Immature natural killer cell (primary cell): ENCODE measurements at regions not wholly inside any gene's neighbourhood (a gene's known extent, or its start where the extent isn't known, plus 50 kb on each side); places are given as distances from the start of the nearest gene placed in this dataset.
"Not testable (repeated sequence)": the region's sequence is repeated elsewhere in the genome, so short reads cannot be mapped to it uniquely, and the experiment has no call there.

ENCODE experiments used
- DNase-seq, 3 donors: peaks; one replicate each; pipeline ENCODE4 v3.0.0; 2022; ENCODE audit warnings: mixed read lengths in 1 of 3
- H3K27ac Mint-ChIP-seq, 6 donors: one replicate each; pipeline ENCODE4 v1.8.0; 2020; ENCODE audit warnings: mixed read lengths in 6 of 6, mild to moderate bottlenecking in 5 of 6, inconsistent platforms in 4 of 6, moderate library complexity in 3 of 6
- H3K27me3 Mint-ChIP-seq, 3 donors: one replicate each; pipeline ENCODE4 v1.8.0; 2020 to 2021; ENCODE audit warnings: low read depth in 3 of 3, mild to moderate bottlenecking in 3 of 3, mixed read lengths in 3 of 3, moderate library complexity in 3 of 3, inconsistent platforms in 1 of 3
- H3K36me3 Mint-ChIP-seq, 3 donors: one replicate each; pipeline ENCODE4 v1.8.0; 2020; ENCODE audit warnings: mixed read lengths in 3 of 3, inconsistent platforms in 2 of 3, mild to moderate bottlenecking in 2 of 3
- H3K4me1 Mint-ChIP-seq, 2 donors: one replicate each; pipeline ENCODE4 v1.8.0; 2020; ENCODE audit warnings: inconsistent platforms in 2 of 2, mild to moderate bottlenecking in 2 of 2, mixed read lengths in 2 of 2, moderate library complexity in 1 of 2
- H3K4me3 Mint-ChIP-seq, 5 donors: one replicate each; pipeline ENCODE4 v1.8.0; 2020; ENCODE audit warnings: mild to moderate bottlenecking in 5 of 5, mixed read lengths in 5 of 5, inconsistent platforms in 3 of 5, moderate library complexity in 3 of 5
- H3K9me3 Mint-ChIP-seq, 6 donors: one replicate each; pipeline ENCODE4 v1.8.0; 2020; ENCODE audit warnings: mild to moderate bottlenecking in 6 of 6, mixed read lengths in 6 of 6, inconsistent platforms in 4 of 6, moderate library complexity in 3 of 6

- H3K27me3 Mint-ChIP-seq = peaks cover 0 to 2% (median 0%) of the 10 kb centered on the region in 3 donors
- peaks cover 0 to 3% (median 0%) of the 10 kb centered on the region in 6 donors for H3K9me3 Mint-ChIP-seq
- H3K4me3 Mint-ChIP-seq = no peak overlapping the region
- peak in 1 of 3 donors; percentile 6 for DNase-seq
- H3K36me3 Mint-ChIP-seq = peaks cover 0 to 9% (median 4%) of the 10 kb centered on the region in 3 donors
- H3K27ac Mint-ChIP-seq = no peak overlapping the region
- H3K4me1 Mint-ChIP-seq = peaks cover 5 to 7% of the 10 kb centered on the region in 2 donors
These were observed 180.9 kb upstream of the TBL1XR1 start for GRCh38 chr3:177378168-177378567.

GRCh38 chr3:177379045-177379444 lies 181.8 kb upstream of the TBL1XR1 start:
- Mint-ChIP-seq H3K9me3 (peaks cover 0 to 3% (median 0%) of the 10 kb centered on the region in 6 donors), H3K27ac (no peak overlapping the region), H3K4me3 (no peak overlapping the region), H3K36me3 (peaks cover 0 to 9% (median 4%) of the 10 kb centered on the region in 3 donors), H3K4me1 (peaks cover 5 to 7% of the 10 kb centered on the region in 2 donors), H3K27me3 (peaks cover 0 to 2% (median 2%) of the 10 kb centered on the region in 3 donors)
- DNase-seq = no peak

DNA sequence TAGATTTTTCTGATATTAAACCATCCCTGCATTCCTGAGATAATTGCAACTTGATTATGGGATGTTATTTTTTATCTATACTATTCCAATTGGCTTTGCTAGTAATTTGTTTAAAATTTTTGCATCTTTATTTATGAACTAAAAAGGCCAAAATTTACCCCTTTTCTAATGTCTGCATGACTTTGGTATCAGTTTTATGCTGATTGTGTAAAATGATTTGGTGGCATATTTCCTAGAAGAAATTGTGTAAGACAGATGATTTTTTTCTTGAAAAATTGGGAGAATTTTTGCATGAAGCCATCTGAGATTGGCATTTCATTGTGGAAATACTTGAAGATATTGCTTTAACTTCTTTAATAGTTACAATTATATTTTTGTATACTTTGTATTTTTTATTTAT lies 183.8 kb upstream of the TBL1XR1 start:
- Mint-ChIP-seq H3K27ac (no peak overlapping the region), H3K27me3 (peaks cover 0 to 2% (median 2%) of the 10 kb centered on the region in 3 donors), H3K4me3 (no peak overlapping the region), H3K36me3 (peaks cover 0 to 4% (median 4%) of the 10 kb centered on the region in 3 donors), H3K4me1 (peaks cover 5 to 7% of the 10 kb centered on the region in 2 donors), H3K9me3 (peaks cover 0 to 3% (median 0%) of the 10 kb centered on the region in 6 donors)
- DNase-seq = no peak

GRCh38 chr3:177382944-177383343 lies 185.7 kb upstream of the TBL1XR1 start:
- Mint-ChIP-seq H3K27me3 (peaks cover 0 to 2% (median 2%) of the 10 kb centered on the region in 3 donors), H3K36me3 (peaks cover 0 to 7% (median 4%) of the 10 kb centered on the region in 3 donors), H3K9me3 (peaks cover 0 to 5% (median 0%) of the 10 kb centered on the region in 6 donors), H3K4me1 (peaks cover 3 to 6% of the 10 kb centered on the region in 2 donors), H3K4me3 (no peak overlapping the region), H3K27ac (no peak overlapping the region)
- DNase-seq = no peak

- DNase-seq = no peak
- Mint-ChIP-seq H3K9me3 (peaks cover 0 to 5% (median 0%) of the 10 kb centered on the region in 6 donors), H3K27me3 (peaks cover 0 to 2% (median 2%) of the 10 kb centered on the region in 3 donors), H3K27ac (no peak overlapping the region), H3K4me1 (no peaks in the 10 kb centered on the region), H3K36me3 (peaks cover 0 to 6% (median 2%) of the 10 kb centered on the region in 3 donors), H3K4me3 (no peak overlapping the region)
These were observed 187.9 kb upstream of the TBL1XR1 start for GRCh38 chr3:177385186-177385585.

- Mint-ChIP-seq H3K27me3 (peaks cover 0 to 2% (median 1%) of the 10 kb centered on the region in 3 donors), H3K36me3 (peaks cover 0 to 3% (median 0%) of the 10 kb centered on the region in 3 donors), H3K27ac (peak overlapping the region in 1 of 6 donors; percentile 4), H3K4me1 (no peaks in the 10 kb centered on the region), H3K4me3 (no peak overlapping the region), H3K9me3 (peaks cover 0 to 5% (median 0%) of the 10 kb centered on the region in 6 donors)
- DNase-seq = no peak
These were observed 188.6 kb upstream of the TBL1XR1 start for GRCh38 chr3:177385831-177386301.

- no peak for DNase-seq
- Mint-ChIP-seq H3K4me3 (no peak overlapping the region), H3K9me3 (peaks cover 0 to 5% (median 0%) of the 10 kb centered on the region in 6 donors), H3K27ac (no peak overlapping the region), H3K36me3 (peaks cover 0 to 3% (median 0%) of the 10 kb centered on the region in 3 donors), H3K27me3 (peaks cover 0 to 2% (median 1%) of the 10 kb centered on the region in 3 donors), H3K4me1 (no peaks in the 10 kb centered on the region)
These were observed 190.9 kb upstream of the TBL1XR1 start for GRCh38 chr3:177388209-177388608.

DNA sequence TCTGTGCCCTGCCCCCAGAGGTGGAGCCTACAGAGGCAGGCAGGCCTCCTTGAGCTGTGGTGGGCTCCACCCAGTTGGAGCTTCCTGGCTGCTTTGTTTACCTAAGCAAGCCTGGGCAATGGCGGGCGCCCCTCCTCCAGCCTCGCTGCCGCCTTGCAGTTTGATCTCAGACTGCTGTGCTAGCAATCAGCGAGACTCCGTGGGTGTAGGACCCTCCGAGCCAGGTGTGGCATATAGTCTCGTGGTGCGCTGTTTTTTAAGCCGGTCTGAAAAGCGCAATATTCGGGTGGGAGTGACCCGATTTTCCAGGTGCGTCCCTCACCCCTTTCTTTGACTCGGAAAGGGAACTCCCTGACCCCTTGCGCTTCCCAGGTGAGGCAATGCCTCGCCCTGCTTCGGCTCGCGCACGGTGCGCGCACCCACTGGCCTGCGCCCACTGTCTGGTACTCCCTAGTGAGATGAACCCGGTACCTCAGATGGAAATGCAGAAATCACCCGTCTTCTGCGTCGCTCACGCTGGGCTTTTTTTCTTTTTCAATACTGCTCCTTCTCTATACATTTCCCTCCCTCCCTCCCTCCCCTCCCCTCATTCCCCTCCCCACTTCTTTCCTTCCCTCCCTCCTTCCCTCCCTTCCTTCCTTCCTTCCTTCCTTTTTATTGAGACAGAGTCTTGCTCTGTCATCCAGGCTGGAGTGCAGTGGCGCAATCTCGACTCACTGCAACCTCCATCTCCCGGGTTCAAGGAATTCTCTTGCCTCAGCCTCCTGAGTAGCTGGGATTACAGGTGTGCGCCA lies 197.1 kb upstream of the TBL1XR1 start:
- H3K27me3 Mint-ChIP-seq, H3K9me3 Mint-ChIP-seq, H3K4me1 Mint-ChIP-seq, H3K27ac Mint-ChIP-seq, H3K36me3 Mint-ChIP-seq, DNase-seq: not testable (repeated sequence)
- peak overlapping the region in 1 of 5 donors; percentile 59 for H3K4me3 Mint-ChIP-seq

- DNase-seq = no peak
- no peak overlapping the region for H3K27ac Mint-ChIP-seq
- no peaks in the 10 kb centered on the region for H3K9me3 Mint-ChIP-seq
- peaks cover 0 to 2% (median 0%) of the 10 kb centered on the region in 3 donors for H3K27me3 Mint-ChIP-seq
- no peaks in the 10 kb centered on the region for H3K4me1 Mint-ChIP-seq
- no peak overlapping the region for H3K4me3 Mint-ChIP-seq
- no peaks in the 10 kb centered on the region for H3K36me3 Mint-ChIP-seq
These were observed 199.5 kb upstream of the TBL1XR1 start for GRCh38 chr3:177396733-177397132.

DNA sequence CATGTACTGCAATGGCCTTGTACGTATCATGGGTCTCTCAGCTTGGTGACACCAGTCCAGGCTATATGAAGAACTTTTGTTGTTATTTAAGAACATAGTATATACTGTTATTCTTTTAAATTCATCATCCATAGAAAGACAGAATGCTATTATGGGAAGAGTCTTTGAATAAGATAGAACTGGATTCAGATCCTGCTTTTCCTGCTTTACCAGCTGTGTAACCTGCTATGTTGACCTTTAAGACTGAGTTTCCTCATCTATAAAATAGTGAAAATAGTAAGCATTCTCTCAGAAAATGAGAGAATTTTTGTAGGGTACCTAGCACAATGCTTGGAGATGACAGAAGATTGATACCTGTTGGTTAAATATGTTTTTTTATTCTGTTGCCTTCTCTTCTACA lies 204.1 kb upstream of the TBL1XR1 start:
- H3K27me3 Mint-ChIP-seq = peaks cover 2 to 6% (median 4%) of the 10 kb centered on the region in 3 donors
- H3K4me3 Mint-ChIP-seq = no peak overlapping the region
- no peaks in the 10 kb centered on the region for H3K9me3 Mint-ChIP-seq
- no peaks in the 10 kb centered on the region for H3K4me1 Mint-ChIP-seq
- H3K36me3 Mint-ChIP-seq = peaks cover 0 to 5% (median 0%) of the 10 kb centered on the region in 3 donors
- DNase-seq = no peak
- H3K27ac Mint-ChIP-seq = no peak overlapping the region

GRCh38 chr3:177402533-177402932 lies 205.3 kb upstream of the TBL1XR1 start:
- Mint-ChIP-seq H3K4me3 (no peak overlapping the region), H3K27me3 (peaks cover 2 to 6% (median 4%) of the 10 kb centered on the region in 3 donors), H3K36me3 (peaks cover 0 to 5% (median 0%) of the 10 kb centered on the region in 3 donors), H3K4me1 (no peaks in the 10 kb centered on the region), H3K27ac (no peak overlapping the region), H3K9me3 (no peaks in the 10 kb centered on the region)
- no peak for DNase-seq

GRCh38 chr3:177405191-177405672 lies 207.9 kb upstream of the TBL1XR1 start:
- no peak overlapping the region for H3K27ac Mint-ChIP-seq
- H3K36me3 Mint-ChIP-seq = peaks cover 0 to 5% (median 0%) of the 10 kb centered on the region in 3 donors
- peaks cover 2 to 5% (median 4%) of the 10 kb centered on the region in 3 donors for H3K27me3 Mint-ChIP-seq
- H3K4me1 Mint-ChIP-seq = peaks cover 0 to under 1% of the 10 kb centered on the region in 2 donors
- no peak overlapping the region for H3K4me3 Mint-ChIP-seq
- DNase-seq = no peak
- H3K9me3 Mint-ChIP-seq = no peaks in the 10 kb centered on the region

DNA sequence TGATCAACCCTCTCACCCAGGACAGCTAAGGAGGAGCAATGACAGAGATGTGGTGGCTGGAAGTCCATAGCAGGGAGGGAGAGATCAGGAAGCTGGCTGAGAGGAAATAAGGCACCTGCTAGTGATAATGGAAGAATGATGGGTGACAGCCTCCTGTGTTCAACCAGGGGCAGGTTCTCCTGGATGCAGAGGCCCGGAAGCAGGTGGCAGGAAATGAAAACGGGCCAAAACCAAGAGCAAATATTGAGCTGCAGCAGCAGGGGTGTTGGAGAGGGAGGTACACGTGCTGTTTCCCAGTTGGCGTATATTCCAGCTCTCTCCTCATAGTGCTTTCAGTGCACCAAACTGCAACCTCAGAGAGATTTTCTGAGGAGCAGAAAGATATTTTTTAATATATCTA lies 213.4 kb upstream of the TBL1XR1 start:
- no peak for DNase-seq
- Mint-ChIP-seq H3K4me1 (peaks cover 7 to 11% of the 10 kb centered on the region in 2 donors), H3K27ac (no peak overlapping the region), H3K9me3 (no peaks in the 10 kb centered on the region), H3K4me3 (no peak overlapping the region), H3K36me3 (peaks cover 0 to 4% (median 0%) of the 10 kb centered on the region in 3 donors), H3K27me3 (peaks cover 0 to 3% (median 2%) of the 10 kb centered on the region in 3 donors)

DNA sequence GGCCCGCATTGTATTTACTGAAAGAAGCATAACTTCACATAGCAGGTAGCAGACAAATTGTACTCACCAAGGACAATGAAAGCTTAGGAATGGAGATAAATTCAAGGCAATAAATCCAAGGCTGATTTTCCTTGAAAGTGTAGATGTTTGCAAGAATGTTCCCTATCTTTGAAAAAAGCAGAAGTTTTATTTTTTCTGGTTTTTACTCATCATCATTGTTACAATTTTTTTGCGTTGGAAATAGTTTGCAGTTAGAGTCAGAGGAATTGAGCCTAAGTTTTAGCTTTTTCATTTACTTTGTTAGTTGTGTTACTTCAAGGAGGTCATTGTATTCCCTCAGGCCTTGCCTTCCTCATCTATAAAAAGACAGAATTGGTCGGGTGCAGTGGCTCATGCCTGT lies 213.9 kb upstream of the TBL1XR1 start:
- no peaks in the 10 kb centered on the region for H3K9me3 Mint-ChIP-seq
- H3K4me1 Mint-ChIP-seq = peaks cover 7 to 11% of the 10 kb centered on the region in 2 donors
- no peak overlapping the region for H3K4me3 Mint-ChIP-seq

More for the DNA sequence above, 213.9 kb upstream of the TBL1XR1 start:
- DNase-seq = no peak
- Mint-ChIP-seq H3K27me3 (peaks cover 0 to 2% (median 0%) of the 10 kb centered on the region in 3 donors), H3K27ac (no peak overlapping the region), H3K36me3 (no peaks in the 10 kb centered on the region)
